CD4-positive, alpha-beta T cell treated with Interleukin-1 beta for 1 hour (primary cell): ENCODE measurements at regions not wholly inside any gene's neighbourhood (a gene's known extent, or its start where the extent isn't known, plus 50 kb on each side); places are given as distances from the start of the nearest gene placed in this dataset.
"Not testable (repeated sequence)": the region's sequence is repeated elsewhere in the genome, so short reads cannot be mapped to it uniquely, and the experiment has no call there.

Experiments used
- DNase-seq, 2 donors: peaks; one replicate each; pipeline ENCODE4 v3.0.0-alpha.2; 2020 to 2022

GRCh38 chr21:35482933-35483662, 434.0 kb upstream of the RUNX1 start:
- DNase-seq: no peak

GRCh38 chr21:35482096-35482495, 433.0 kb upstream of the RUNX1 start:
- DNase-seq: no peak

- no peak for DNase-seq
These were observed 431.9 kb upstream of the RUNX1 start for GRCh38 chr21:35481005-35481404.

- no peak for DNase-seq
These were observed 430.4 kb upstream of the RUNX1 start for GRCh38 chr21:35479529-35479928.

- no peak for DNase-seq
These were observed 430.0 kb upstream of the RUNX1 start for GRCh38 chr21:35479065-35479448.

GRCh38 chr21:35478161-35479064, 429.3 kb upstream of the RUNX1 start:
- DNase-seq: no peak

GRCh38 chr21:35477622-35478021, 428.5 kb upstream of the RUNX1 start:
- no peak for DNase-seq

- no peak for DNase-seq
These were observed 427.7 kb upstream of the RUNX1 start for GRCh38 chr21:35476621-35477395.

GRCh38 chr21:35475762-35476161, 426.7 kb upstream of the RUNX1 start:
- DNase-seq: no peak

GRCh38 chr21:35475009-35475408, 425.9 kb upstream of the RUNX1 start:
- DNase-seq: no peak

GRCh38 chr21:35473496-35473895, 424.4 kb upstream of the RUNX1 start:
- DNase-seq: no peak

- no peak for DNase-seq
These were observed 421.4 kb upstream of the RUNX1 start for GRCh38 chr21:35470522-35470921.

- DNase-seq: no peak
These were observed 420.4 kb upstream of the RUNX1 start for GRCh38 chr21:35469498-35469897.

- DNase-seq: no peak
These were observed 419.9 kb upstream of the RUNX1 start for GRCh38 chr21:35468991-35469390.

- no peak for DNase-seq
These were observed 418.5 kb upstream of the RUNX1 start for GRCh38 chr21:35467566-35467965.

GRCh38 chr21:35466681-35467080, 417.6 kb upstream of the RUNX1 start:
- not testable (repeated sequence) for DNase-seq

GRCh38 chr21:35465741-35466140, 416.6 kb upstream of the RUNX1 start:
- no peak for DNase-seq

- no peak for DNase-seq
These were observed 412.6 kb upstream of the RUNX1 start for GRCh38 chr21:35461700-35462099.

GRCh38 chr21:35460441-35460840, 411.3 kb upstream of the RUNX1 start:
- DNase-seq: no peak

- no peak for DNase-seq
These were observed 409.3 kb upstream of the RUNX1 start for GRCh38 chr21:35458405-35458804.

GRCh38 chr21:35457097-35457804, 408.1 kb upstream of the RUNX1 start:
- DNase-seq: no peak

- DNase-seq: no peak
These were observed 402.2 kb upstream of the RUNX1 start for GRCh38 chr21:35451276-35451675.

GRCh38 chr21:35450830-35451229, 401.7 kb upstream of the RUNX1 start:
- no peak for DNase-seq
